ENCODE measurements at regions not wholly inside any gene's neighbourhood (a gene's known extent, or its start where the extent isn't known, plus 50 kb on each side); places are given as distances from the start of the nearest gene placed in this dataset.

DNA sequence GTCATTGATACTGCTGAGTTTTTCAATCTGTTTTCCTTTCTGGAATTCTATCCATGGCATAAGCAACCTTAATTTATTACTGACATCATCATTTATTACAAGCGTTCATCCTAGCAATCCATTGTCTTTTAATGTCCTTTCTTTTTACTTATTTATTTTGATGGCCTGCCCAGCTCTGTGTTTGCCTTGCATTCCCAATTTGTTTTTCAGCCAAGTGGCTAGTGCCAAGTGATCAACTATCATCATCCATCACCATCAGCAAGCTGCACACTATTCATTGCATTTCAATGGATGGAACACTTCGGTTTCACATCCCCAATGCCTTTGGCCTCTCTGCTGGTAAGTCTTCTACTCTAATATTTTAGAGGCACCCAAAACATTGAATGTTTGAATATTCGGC is 831.7 kb upstream of the EPHA5 start:
- TF ChIP-seq, protein P1, sequence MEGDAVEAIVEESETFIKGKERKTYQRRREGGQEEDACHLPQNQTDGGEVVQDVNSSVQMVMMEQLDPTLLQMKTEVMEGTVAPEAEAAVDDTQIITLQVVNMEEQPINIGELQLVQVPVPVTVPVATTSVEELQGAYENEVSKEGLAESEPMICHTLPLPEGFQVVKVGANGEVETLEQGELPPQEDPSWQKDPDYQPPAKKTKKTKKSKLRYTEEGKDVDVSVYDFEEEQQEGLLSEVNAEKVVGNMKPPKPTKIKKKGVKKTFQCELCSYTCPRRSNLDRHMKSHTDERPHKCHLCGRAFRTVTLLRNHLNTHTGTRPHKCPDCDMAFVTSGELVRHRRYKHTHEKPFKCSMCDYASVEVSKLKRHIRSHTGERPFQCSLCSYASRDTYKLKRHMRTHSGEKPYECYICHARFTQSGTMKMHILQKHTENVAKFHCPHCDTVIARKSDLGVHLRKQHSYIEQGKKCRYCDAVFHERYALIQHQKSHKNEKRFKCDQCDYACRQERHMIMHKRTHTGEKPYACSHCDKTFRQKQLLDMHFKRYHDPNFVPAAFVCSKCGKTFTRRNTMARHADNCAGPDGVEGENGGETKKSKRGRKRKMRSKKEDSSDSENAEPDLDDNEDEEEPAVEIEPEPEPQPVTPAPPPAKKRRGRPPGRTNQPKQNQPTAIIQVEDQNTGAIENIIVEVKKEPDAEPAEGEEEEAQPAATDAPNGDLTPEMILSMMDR (IDR thresholded peaks at IDR 0.05; ENCODE audit: low read length) = no peak
- TF ChIP-seq EZH2phosphoT487 (IDR thresholded peaks at IDR 0.05; ENCODE audit: low read length) = no peak

All from MM.1S (cell line).